ENCODE measurements at regions not wholly inside any gene's neighbourhood (a gene's known extent, or its start where the extent isn't known, plus 50 kb on each side); places are given as distances from the start of the nearest gene placed in this dataset.
A peak's percentile ranks its signal among the peaks of the same experiment; 100 is the strongest.
"Not testable (repeated sequence)": the region's sequence is repeated elsewhere in the genome, so short reads cannot be mapped to it uniquely, and the experiment has no call there.

- no peak for DNase-seq (ENCODE audit: low spot score)
Measured at GRCh38 chr5:38790268-38790667, 55.5 kb upstream of the OSMR start.

GRCh38 chr5:38790891-38791290 is 54.9 kb upstream of the OSMR start:
- DNase-seq (ENCODE audit: low spot score) = no peak

DNA sequence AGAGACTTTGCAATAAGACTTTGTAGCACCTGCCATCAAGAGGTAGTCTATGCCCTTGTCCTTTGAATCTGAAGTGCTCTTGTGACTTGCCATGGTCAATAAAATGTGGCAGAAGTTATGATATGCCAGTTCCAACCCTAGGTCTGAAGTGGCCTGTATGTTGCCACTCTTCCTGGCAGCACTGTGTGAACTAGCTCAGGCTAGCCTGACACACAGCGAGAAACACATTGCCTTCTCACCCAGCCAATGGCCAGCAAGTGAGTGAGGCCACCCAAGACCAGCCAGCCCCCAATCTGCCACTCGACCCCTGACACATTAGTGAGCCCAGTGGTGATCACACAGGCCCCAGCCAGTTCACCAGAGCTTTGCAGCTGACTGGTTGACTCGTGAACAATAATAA is 52.7 kb upstream of the OSMR start:
- no peak for DNase-seq (ENCODE audit: low spot score)

- not testable (repeated sequence) for DNase-seq (ENCODE audit: low spot score)
Measured at GRCh38 chr5:38794037-38794436, 51.8 kb upstream of the OSMR start.

GRCh38 chr5:38794986-38795385 is 50.8 kb upstream of the OSMR start:
- no peak for DNase-seq (ENCODE audit: low spot score)

GRCh38 chr5:38795986-38796741 is 49.6 kb upstream of the OSMR start:
- DNase-seq (ENCODE audit: low spot score) = peak; percentile 13
